SW480 (cell line): ENCODE measurements at regions not wholly inside any gene's neighbourhood (a gene's known extent, or its start where the extent isn't known, plus 50 kb on each side); places are given as distances from the start of the nearest gene placed in this dataset.
A peak's percentile ranks its signal among the peaks of the same experiment; 100 is the strongest.

Experiments used
- DNase-seq: peaks from one replicate; pipeline ENCODE4 v3.0.0-alpha.2; 2016; ENCODE audit warnings: low spot score

- DNase-seq = peak; percentile 40
Observed at GRCh38 chr14:95979339-95980042, 59.7 kb upstream of the C14orf132 start.

GRCh38 chr14:95980402-95980801 is 58.8 kb upstream of the C14orf132 start:
- no peak for DNase-seq

- peak; percentile 37 for DNase-seq
Observed at GRCh38 chr14:95981965-95982364, 57.2 kb upstream of the C14orf132 start.

- DNase-seq = no peak
Observed at GRCh38 chr14:95984206-95984605, 55.0 kb upstream of the C14orf132 start.
